Daoy (cell line): ENCODE measurements at regions not wholly inside any gene's neighbourhood (a gene's known extent, or its start where the extent isn't known, plus 50 kb on each side); places are given as distances from the start of the nearest gene placed in this dataset.
"Not testable (repeated sequence)": the region's sequence is repeated elsewhere in the genome, so short reads cannot be mapped to it uniquely, and the experiment has no call there.

Source experiments
- DNase-seq: peaks from one replicate; pipeline ENCODE4 v3.0.0-alpha.2; 2015; ENCODE audit warnings: low read depth

GRCh38 chr12:79991586-79991985 lies 56.7 kb upstream of the PPP1R12A start:
- DNase-seq = no peak

- not testable (repeated sequence) for DNase-seq
These were observed 55.8 kb upstream of the PPP1R12A start for GRCh38 chr12:79990509-79991338.

- DNase-seq = peak; percentile 54
These were observed 53.5 kb upstream of the PPP1R12A start for GRCh38 chr12:79988368-79988767.

GRCh38 chr12:79987731-79988130 lies 52.8 kb upstream of the PPP1R12A start:
- DNase-seq = no peak
